ENCODE measurements at regions not wholly inside any gene's neighbourhood (a gene's known extent, or its start where the extent isn't known, plus 50 kb on each side); places are given as distances from the start of the nearest gene placed in this dataset.

- peaks cover 0 to 14% (median 6%) of the 10 kb centered on the region in 3 donors for H3K4me1 Mint-ChIP-seq
- no CpG with 5 or more reads among the region's 4 CpGs for whole genome bisulfite sequencing (ENCODE audit: insufficient coverage)
- no peak overlapping the region for H3K27ac ChIP-seq (ENCODE audit: low read length)
- peaks cover 0 to 4% of the 10 kb centered on the region in 2 experiments for H3K27me3 ChIP-seq (replicated peaks in 1 of 2; ENCODE audit: control insufficient read depth in 2 of 2, extremely low read depth in 1 of 2, insufficient read depth in 2 of 2, low read length in 1 of 2)
- ChIA-PET POLR2A (interaction anchor here (0.6 kb wide), 2 partner anchors 10 to 1013 kb away, joined by 3 to 4 read pairs; no protein-coding TSS in a partner anchor), CTCF (interaction anchor here in 1 of 2 donors (1.0 kb wide), 1 partner anchor 8 kb away, joined by 3 read pairs; no protein-coding TSS in a partner anchor)
- H3K9me3 ChIP-seq, result no peaks in the 10 kb centered on the region
- H3K4me1 ChIP-seq (ENCODE audit: control insufficient read depth in 1 of 2, extremely low read depth in 1 of 2, insufficient read depth in 2 of 2, low read length in 2 of 2), result no peaks in the 10 kb centered on the region
- peak overlapping the region; percentile 18 to 50 (median 25) for H3K4me3 Mint-ChIP-seq
- no peaks in the 10 kb centered on the region for H3K36me3 ChIP-seq (ENCODE audit: control insufficient read depth in 2 of 2, extremely low read depth in 1 of 2, insufficient read depth in 1 of 2, low read length in 1 of 2)
- no peaks in the 10 kb centered on the region for H3K9me3 Mint-ChIP-seq
- DNase-seq (no peak), ATAC-seq (replicated peaks in 1 of 4) (peak in 3 of 4 experiments; percentile 37 to 67 (median 49))
- no peak overlapping the region for H3K4me3 ChIP-seq (ENCODE audit: control insufficient read depth in 1 of 2, extremely low read depth in 1 of 2, low read length in 1 of 2)
- no peak overlapping the region for H3K27ac Mint-ChIP-seq
- no peaks in the 10 kb centered on the region for H3K36me3 Mint-ChIP-seq
- H3K27me3 Mint-ChIP-seq, result no peaks in the 10 kb centered on the region
These were observed 84.4 kb upstream of the SPIN1 start for GRCh38 chr9:88303721-88304451.

DNA sequence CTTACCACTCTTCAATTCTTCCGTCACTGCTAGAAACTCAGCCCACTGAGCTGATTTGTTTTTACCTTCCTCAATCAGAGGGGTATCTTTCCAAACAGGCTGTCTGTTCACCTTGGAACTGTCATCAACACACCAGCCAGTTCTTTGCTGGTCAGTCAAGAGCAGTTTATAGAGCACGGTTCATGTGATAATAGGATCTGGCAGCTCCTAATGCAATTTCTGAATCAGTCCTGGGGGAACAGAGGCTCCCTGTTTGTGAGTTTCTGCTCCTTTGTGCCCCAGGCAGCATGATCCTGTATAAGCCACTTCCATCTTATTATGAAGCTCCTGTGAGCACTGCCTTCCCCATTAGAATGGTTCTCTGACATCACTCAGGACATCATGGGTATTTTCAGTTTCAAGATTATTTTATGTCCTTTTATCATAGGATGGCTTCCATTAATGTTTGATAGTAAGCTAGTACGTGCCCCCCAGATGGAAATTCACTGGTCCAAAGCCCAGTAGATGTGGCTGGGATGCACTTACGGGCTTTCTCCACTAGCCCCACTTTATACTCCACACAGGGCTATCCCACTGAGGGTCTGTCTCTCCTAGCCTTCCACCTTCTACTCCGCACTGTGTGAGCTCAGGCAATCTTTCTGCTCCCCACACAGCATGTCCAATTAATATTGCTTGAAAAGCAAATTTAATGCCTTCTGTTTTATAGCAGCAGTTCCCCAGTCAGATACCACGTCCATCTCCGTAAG lies 85.5 kb upstream of the SPIN1 start:
- 97% methylated on average over 6 of the region's 7 CpGs for WGBS (ENCODE audit: insufficient coverage)
- no peak for ATAC-seq (replicated peaks in 1 of 4)
- Mint-ChIP-seq H3K36me3 (no peaks in the 10 kb centered on the region), H3K27me3 (no peaks in the 10 kb centered on the region), H3K9me3 (no peaks in the 10 kb centered on the region), H3K4me1 (peaks cover 0 to 14% (median 6%) of the 10 kb centered on the region in 3 donors), H3K27ac (no peak overlapping the region), H3K4me3 (no peak overlapping the region)
- no peak overlapping the region for H3K27ac ChIP-seq (ENCODE audit: low read length)
- H3K4me3 ChIP-seq (ENCODE audit: control insufficient read depth in 1 of 2, extremely low read depth in 1 of 2, low read length in 1 of 2), result no peak overlapping the region
- H3K27me3 ChIP-seq (replicated peaks in 1 of 2; ENCODE audit: control insufficient read depth in 2 of 2, extremely low read depth in 1 of 2, insufficient read depth in 2 of 2, low read length in 1 of 2), result peaks cover 0 to 4% of the 10 kb centered on the region in 2 experiments
- ChIA-PET POLR2A (no interaction called here), CTCF (no interaction called here)
- no peaks in the 10 kb centered on the region for H3K36me3 ChIP-seq (ENCODE audit: control insufficient read depth in 2 of 2, extremely low read depth in 1 of 2, insufficient read depth in 1 of 2, low read length in 1 of 2)
- no peaks in the 10 kb centered on the region for H3K4me1 ChIP-seq (ENCODE audit: control insufficient read depth in 1 of 2, extremely low read depth in 1 of 2, insufficient read depth in 2 of 2, low read length in 2 of 2)
- no peaks in the 10 kb centered on the region for H3K9me3 ChIP-seq
- no peak for DNase-seq

- ChIA-PET POLR2A (no interaction called here), CTCF (no interaction called here)
- ATAC-seq (replicated peaks in 1 of 4), result no peak
- H3K9me3 ChIP-seq, result no peaks in the 10 kb centered on the region
- Mint-ChIP-seq H3K36me3 (no peaks in the 10 kb centered on the region), H3K9me3 (peaks cover 0 to 8% (median 0%) of the 10 kb centered on the region in 3 donors), H3K27me3 (peaks cover 0 to 5% of the 10 kb centered on the region in 2 donors), H3K4me1 (peaks cover 0 to 14% (median 6%) of the 10 kb centered on the region in 3 donors), H3K27ac (no peak overlapping the region), H3K4me3 (no peak overlapping the region)
- H3K4me1 ChIP-seq (ENCODE audit: control insufficient read depth in 1 of 2, extremely low read depth in 1 of 2, insufficient read depth in 2 of 2, low read length in 2 of 2), result no peaks in the 10 kb centered on the region
- H3K27ac ChIP-seq (ENCODE audit: low read length), result no peak overlapping the region
- no peak for DNase-seq
- 100% methylated on average over 2 of the region's 8 CpGs for WGBS (ENCODE audit: insufficient coverage)
- H3K27me3 ChIP-seq (replicated peaks in 1 of 2; ENCODE audit: control insufficient read depth in 2 of 2, extremely low read depth in 1 of 2, insufficient read depth in 2 of 2, low read length in 1 of 2), result no peaks in the 10 kb centered on the region
- no peaks in the 10 kb centered on the region for H3K36me3 ChIP-seq (ENCODE audit: control insufficient read depth in 2 of 2, extremely low read depth in 1 of 2, insufficient read depth in 1 of 2, low read length in 1 of 2)
- H3K4me3 ChIP-seq (ENCODE audit: control insufficient read depth in 1 of 2, extremely low read depth in 1 of 2, low read length in 1 of 2), result no peak overlapping the region
These were observed 87.7 kb upstream of the SPIN1 start for GRCh38 chr9:88300556-88300955.

DNA sequence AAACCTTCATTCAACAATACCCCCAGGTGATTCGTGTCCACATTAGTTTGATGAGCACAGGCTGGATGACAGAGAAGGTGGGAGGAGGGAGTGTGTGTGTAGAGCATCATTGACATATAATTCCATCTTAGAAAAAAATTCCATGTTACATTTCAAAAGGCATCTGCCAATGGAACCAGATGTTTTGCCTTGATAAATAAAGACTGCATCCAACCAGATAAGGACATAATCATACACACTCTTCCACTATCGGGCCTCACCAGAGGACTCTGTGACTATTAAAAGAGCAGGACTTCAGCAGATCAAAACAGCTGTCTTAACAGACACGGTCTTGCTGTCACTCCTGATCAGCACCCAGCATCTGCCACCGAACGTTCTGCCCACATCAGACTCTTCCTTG lies 96.4 kb upstream of the SPIN1 start:
- no peaks in the 10 kb centered on the region for H3K9me3 ChIP-seq
- ChIA-PET POLR2A (no interaction called here), CTCF (interaction anchor here in 1 of 2 donors (0.5 kb wide), 1 partner anchor 22 kb away, joined by 3 read pairs; no protein-coding TSS in a partner anchor)
- Mint-ChIP-seq H3K27ac (no peak overlapping the region), H3K36me3 (no peaks in the 10 kb centered on the region), H3K9me3 (peaks cover 0 to 3% (median 0%) of the 10 kb centered on the region in 3 donors), H3K4me1 (no peaks in the 10 kb centered on the region), H3K4me3 (no peak overlapping the region), H3K27me3 (no peaks in the 10 kb centered on the region)
- no peaks in the 10 kb centered on the region for H3K27me3 ChIP-seq (replicated peaks in 1 of 2; ENCODE audit: control insufficient read depth in 2 of 2, extremely low read depth in 1 of 2, insufficient read depth in 2 of 2, low read length in 1 of 2)
- ATAC-seq (replicated peaks in 1 of 4) (no peak), DNase-seq (no peak)
- H3K27ac ChIP-seq (ENCODE audit: low read length), result no peak overlapping the region
- 68% methylated on average over 4 of the region's 5 CpGs for WGBS (ENCODE audit: insufficient coverage)
- H3K36me3 ChIP-seq (ENCODE audit: control insufficient read depth in 2 of 2, extremely low read depth in 1 of 2, insufficient read depth in 1 of 2, low read length in 1 of 2), result no peaks in the 10 kb centered on the region
- H3K4me3 ChIP-seq (ENCODE audit: control insufficient read depth in 1 of 2, extremely low read depth in 1 of 2, low read length in 1 of 2), result no peak overlapping the region
- no peaks in the 10 kb centered on the region for H3K4me1 ChIP-seq (ENCODE audit: control insufficient read depth in 1 of 2, extremely low read depth in 1 of 2, insufficient read depth in 2 of 2, low read length in 2 of 2)

DNA sequence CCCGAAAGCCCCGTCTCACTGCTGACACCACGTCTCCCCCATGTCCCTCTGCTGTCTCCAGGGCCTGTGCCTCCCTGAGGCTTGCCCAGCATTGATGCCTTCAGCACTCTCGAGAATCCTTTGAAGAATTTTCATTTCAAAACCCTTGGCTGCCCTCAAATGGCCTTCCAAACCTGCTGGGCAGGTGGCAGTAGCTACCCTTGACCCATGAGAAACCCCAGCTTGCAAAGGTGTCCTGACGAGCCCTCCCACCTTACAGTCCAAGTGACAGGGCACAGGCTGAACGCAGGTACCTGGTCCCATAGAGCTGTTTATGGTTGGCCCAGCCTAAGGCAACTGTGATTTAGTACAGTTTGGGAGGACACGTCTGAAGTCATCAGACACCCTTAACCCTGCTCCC lies 97.2 kb upstream of the SPIN1 start:
- ChIA-PET POLR2A (no interaction called here), CTCF (interaction anchor here in 1 of 2 donors (0.6 kb wide), 1 partner anchor 10 kb away, joined by 3 read pairs; no protein-coding TSS in a partner anchor)
- H3K27me3 ChIP-seq (replicated peaks in 1 of 2; ENCODE audit: control insufficient read depth in 2 of 2, extremely low read depth in 1 of 2, insufficient read depth in 2 of 2, low read length in 1 of 2), result no peaks in the 10 kb centered on the region
- no peaks in the 10 kb centered on the region for H3K9me3 ChIP-seq
- no peak overlapping the region for H3K27ac ChIP-seq (ENCODE audit: low read length)
- H3K4me3 ChIP-seq (ENCODE audit: control insufficient read depth in 1 of 2, extremely low read depth in 1 of 2, low read length in 1 of 2), result no peak overlapping the region
- Mint-ChIP-seq H3K27ac (no peak overlapping the region), H3K9me3 (no peaks in the 10 kb centered on the region), H3K4me3 (no peak overlapping the region), H3K4me1 (no peaks in the 10 kb centered on the region), H3K27me3 (no peaks in the 10 kb centered on the region), H3K36me3 (no peaks in the 10 kb centered on the region)
- WGBS (ENCODE audit: insufficient coverage), result 88% methylated on average over 6 of the region's 7 CpGs
- DNase-seq, result no peak
- no peaks in the 10 kb centered on the region for H3K36me3 ChIP-seq (ENCODE audit: control insufficient read depth in 2 of 2, extremely low read depth in 1 of 2, insufficient read depth in 1 of 2, low read length in 1 of 2)
- H3K4me1 ChIP-seq (ENCODE audit: control insufficient read depth in 1 of 2, extremely low read depth in 1 of 2, insufficient read depth in 2 of 2, low read length in 2 of 2), result no peaks in the 10 kb centered on the region
- no peak for ATAC-seq (replicated peaks in 1 of 4)

GRCh38 chr9:88289532-88289931 lies 98.7 kb upstream of the SPIN1 start:
- WGBS (ENCODE audit: insufficient coverage), result 87% methylated on average over 3 of the region's 8 CpGs
- Mint-ChIP-seq H3K4me3 (no peak overlapping the region), H3K27me3 (no peaks in the 10 kb centered on the region), H3K27ac (no peak overlapping the region), H3K36me3 (no peaks in the 10 kb centered on the region), H3K9me3 (peaks cover 10% of the 10 kb centered on the region in 3 donors), H3K4me1 (no peaks in the 10 kb centered on the region)
- Histone ChIP-seq H3K4me3 (ENCODE audit: control insufficient read depth in 1 of 2, extremely low read depth in 1 of 2, low read length in 1 of 2) (no peak overlapping the region), H3K27ac (ENCODE audit: low read length) (no peak overlapping the region), H3K9me3 (no peaks in the 10 kb centered on the region), H3K36me3 (ENCODE audit: control insufficient read depth in 2 of 2, extremely low read depth in 1 of 2, insufficient read depth in 1 of 2, low read length in 1 of 2) (no peaks in the 10 kb centered on the region), H3K27me3 (replicated peaks in 1 of 2; ENCODE audit: control insufficient read depth in 2 of 2, extremely low read depth in 1 of 2, insufficient read depth in 2 of 2, low read length in 1 of 2) (no peaks in the 10 kb centered on the region), H3K4me1 (ENCODE audit: control insufficient read depth in 1 of 2, extremely low read depth in 1 of 2, insufficient read depth in 2 of 2, low read length in 2 of 2) (no peaks in the 10 kb centered on the region)
- no peak for ATAC-seq (replicated peaks in 1 of 4)
- CTCF ChIA-PET, result no interaction called here
- POLR2A ChIA-PET, result no interaction called here
- no peak for DNase-seq
